ENCODE measurements at regions not wholly inside any gene's neighbourhood (a gene's known extent, or its start where the extent isn't known, plus 50 kb on each side); places are given as distances from the start of the nearest gene placed in this dataset.
A peak's percentile ranks its signal among the peaks of the same experiment; 100 is the strongest.

DNA sequence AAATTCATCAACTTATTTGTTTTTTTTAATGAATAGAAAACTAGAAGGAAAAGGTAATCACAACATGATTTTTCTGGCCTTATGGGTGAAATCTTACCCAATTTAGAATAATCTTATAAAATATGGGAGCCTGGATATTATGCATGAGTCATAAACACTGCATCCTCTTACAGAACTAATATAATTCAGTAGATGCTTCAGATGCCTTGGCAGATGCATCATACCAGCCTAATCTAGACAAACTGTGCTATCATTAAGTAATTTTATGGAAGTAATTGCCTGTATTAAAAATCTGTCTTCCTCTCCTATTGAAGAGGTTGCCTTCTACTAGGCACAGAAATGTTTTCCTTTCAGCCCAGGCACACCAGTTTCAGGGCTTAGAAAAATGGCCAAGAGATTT is 2384.6 kb upstream of the WWC1 start:
- no peak for DNase-seq (ENCODE audit: low read depth)
- in situ Hi-C loops (cut with HindIII; ENCODE audit: low sequenced_read_pairs) = no loop called here
- TF ChIP-seq, protein P1, sequence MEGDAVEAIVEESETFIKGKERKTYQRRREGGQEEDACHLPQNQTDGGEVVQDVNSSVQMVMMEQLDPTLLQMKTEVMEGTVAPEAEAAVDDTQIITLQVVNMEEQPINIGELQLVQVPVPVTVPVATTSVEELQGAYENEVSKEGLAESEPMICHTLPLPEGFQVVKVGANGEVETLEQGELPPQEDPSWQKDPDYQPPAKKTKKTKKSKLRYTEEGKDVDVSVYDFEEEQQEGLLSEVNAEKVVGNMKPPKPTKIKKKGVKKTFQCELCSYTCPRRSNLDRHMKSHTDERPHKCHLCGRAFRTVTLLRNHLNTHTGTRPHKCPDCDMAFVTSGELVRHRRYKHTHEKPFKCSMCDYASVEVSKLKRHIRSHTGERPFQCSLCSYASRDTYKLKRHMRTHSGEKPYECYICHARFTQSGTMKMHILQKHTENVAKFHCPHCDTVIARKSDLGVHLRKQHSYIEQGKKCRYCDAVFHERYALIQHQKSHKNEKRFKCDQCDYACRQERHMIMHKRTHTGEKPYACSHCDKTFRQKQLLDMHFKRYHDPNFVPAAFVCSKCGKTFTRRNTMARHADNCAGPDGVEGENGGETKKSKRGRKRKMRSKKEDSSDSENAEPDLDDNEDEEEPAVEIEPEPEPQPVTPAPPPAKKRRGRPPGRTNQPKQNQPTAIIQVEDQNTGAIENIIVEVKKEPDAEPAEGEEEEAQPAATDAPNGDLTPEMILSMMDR (IDR thresholded peaks at IDR 0.05; ENCODE audit: low read depth, low read length, missing control alignments) = no peak
- no peak overlapping the region for H3K4me3 ChIP-seq (ENCODE audit: low read depth, low read length)

DNA sequence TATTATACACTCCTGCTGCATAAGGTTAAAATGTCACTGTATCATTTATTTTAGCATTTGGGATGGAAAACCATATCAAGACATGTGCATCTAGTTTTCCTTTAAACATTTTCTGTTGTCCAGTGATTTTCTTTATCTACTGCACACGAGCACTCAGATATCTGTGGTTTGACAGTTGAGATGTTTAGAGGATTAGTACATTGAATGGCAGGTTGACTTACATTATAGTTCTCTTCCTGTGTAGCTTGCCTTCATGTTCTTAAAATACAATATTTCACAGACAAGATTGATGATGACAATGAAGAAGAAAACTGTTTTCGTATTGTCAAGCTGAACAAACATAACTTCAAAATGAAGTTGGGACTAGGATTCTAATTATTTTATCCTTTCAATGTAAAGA is 2378.4 kb upstream of the WWC1 start:
- in situ Hi-C loops (cut with HindIII; ENCODE audit: low sequenced_read_pairs) = no loop called here
- no peak for DNase-seq (ENCODE audit: low read depth)
- TF ChIP-seq, protein P1 (IDR thresholded peaks at IDR 0.05; ENCODE audit: low read depth, low read length, missing control alignments) = no peak
- H3K4me3 ChIP-seq (ENCODE audit: low read depth, low read length) = no peak overlapping the region

DNA sequence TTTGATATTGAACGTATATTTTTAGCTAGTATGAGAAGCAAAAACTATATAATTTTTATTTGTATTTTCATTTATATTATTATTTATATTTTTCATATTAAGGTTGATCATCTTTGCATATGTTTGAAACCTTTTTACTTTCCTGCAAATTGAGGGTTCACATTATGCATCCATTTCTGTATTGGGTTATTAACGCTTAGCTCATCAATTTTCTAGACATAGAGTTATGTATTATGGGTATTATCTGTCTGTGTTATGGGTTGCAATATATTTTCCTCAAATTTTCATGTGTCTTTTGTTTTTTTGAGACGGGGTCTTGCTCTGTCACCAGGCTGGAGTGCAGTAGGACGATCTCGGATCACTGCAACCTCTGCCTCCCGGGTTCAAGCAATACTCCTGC is 2377.0 kb upstream of the WWC1 start:
- TF ChIP-seq, protein P1 (IDR thresholded peaks at IDR 0.05; ENCODE audit: low read depth, low read length, missing control alignments) = no peak
- H3K4me3 ChIP-seq (ENCODE audit: low read depth, low read length) = no peak overlapping the region
- DNase-seq (ENCODE audit: low read depth) = no peak
- in situ Hi-C loops (cut with HindIII; ENCODE audit: low sequenced_read_pairs) = no loop called here

DNA sequence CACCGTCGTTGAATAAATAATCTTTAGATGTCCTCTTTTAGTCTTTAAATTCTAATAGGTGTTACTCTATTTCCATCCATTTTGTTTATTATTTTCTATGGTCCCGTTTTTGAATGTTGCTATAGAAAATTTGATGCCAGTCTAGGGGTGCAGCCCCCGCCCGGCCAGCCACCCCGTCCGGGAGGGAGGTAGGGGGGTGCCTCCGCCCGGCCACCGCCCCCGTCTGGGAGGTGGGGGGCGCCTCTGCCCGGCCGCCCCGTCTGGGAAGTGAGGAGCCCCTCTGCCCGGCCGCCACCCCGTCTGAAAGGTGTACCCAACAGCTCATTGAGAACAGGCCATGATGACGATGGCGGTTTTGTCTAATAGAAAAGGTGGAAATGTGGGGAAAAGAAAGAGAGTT is 2372.2 kb upstream of the WWC1 start:
- in situ Hi-C loops (cut with HindIII; ENCODE audit: low sequenced_read_pairs) = no loop called here
- DNase-seq (ENCODE audit: low read depth) = no peak
- TF ChIP-seq, protein P1 (IDR thresholded peaks at IDR 0.05; ENCODE audit: low read depth, low read length, missing control alignments) = no peak
- H3K4me3 ChIP-seq (ENCODE audit: low read depth, low read length) = no peak overlapping the region

DNA sequence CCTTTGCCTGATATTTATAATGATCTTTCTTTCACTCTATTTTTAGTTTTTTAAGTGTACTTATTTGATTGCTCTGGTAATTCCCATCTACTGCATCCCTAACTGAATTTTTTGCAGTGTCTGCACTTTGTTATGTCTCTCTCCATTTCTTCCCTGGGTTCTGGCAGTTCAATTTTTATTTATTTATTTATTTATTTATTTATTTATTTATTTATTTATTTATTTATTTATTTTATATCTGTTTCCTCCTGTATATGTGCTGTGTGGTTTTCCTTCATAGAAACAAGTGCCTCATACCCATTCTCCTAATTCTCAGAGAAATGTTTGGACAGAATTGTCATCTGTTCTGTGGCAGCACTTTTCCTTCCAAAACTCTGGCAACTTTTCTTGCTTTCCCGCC is 2370.8 kb upstream of the WWC1 start:
- H3K4me3 ChIP-seq (ENCODE audit: low read depth, low read length) = no peak overlapping the region
- in situ Hi-C loops (cut with HindIII; ENCODE audit: low sequenced_read_pairs) = no loop called here
- DNase-seq (ENCODE audit: low read depth) = no peak
- TF ChIP-seq, protein P1 (IDR thresholded peaks at IDR 0.05; ENCODE audit: low read depth, low read length, missing control alignments) = no peak

DNA sequence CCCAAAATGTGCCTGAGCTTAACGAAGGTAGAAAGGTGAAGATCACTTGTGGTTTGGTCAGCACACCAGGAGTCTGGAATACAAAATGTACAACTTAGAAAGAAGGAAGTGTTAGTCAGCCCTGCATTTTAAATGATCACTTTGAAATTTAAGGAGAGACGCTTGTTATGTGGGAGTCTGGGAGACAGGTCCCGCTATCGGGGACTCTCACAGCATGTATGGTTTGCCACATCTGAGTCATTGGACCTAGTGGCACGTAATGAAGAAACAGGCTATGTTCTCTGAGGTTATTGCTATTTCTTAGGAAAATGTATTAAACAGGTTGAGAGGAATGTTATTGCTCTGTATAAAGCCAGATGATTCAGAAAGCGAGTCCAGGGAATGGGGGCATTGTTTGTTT is 2362.5 kb upstream of the WWC1 start:
- peak; percentile 70 for DNase-seq (ENCODE audit: low read depth)
- in situ Hi-C loops (cut with HindIII; ENCODE audit: low sequenced_read_pairs) = no loop called here
- TF ChIP-seq, protein P1 (IDR thresholded peaks at IDR 0.05; ENCODE audit: low read depth, low read length, missing control alignments) = no peak
- no peak overlapping the region for H3K4me3 ChIP-seq (ENCODE audit: low read depth, low read length)

DNA sequence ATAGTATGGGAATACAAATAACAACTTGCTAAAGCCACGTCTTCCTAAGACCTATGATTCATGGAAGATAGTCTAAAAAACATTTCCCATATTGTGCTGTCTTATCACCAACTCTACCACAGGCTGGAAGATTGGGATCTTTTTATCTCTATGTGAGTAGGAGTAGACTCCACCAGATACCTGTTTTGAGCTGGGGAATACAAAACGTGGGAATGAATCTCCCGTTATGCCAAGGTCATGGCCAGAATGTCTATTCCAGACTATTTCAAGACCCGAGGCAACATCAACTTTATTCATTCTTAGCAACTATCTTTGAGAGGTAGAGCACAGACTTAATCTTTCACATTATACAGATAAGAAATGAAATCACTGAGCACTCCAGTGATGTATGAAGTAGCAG is 2350.9 kb upstream of the WWC1 start:
- no peak overlapping the region for H3K4me3 ChIP-seq (ENCODE audit: low read depth, low read length)
- in situ Hi-C loops (cut with HindIII; ENCODE audit: low sequenced_read_pairs) = no loop called here
- TF ChIP-seq, protein P1 (IDR thresholded peaks at IDR 0.05; ENCODE audit: low read depth, low read length, missing control alignments) = no peak
- DNase-seq (ENCODE audit: low read depth) = no peak

Data from astrocyte of the cerebellum (primary cell).